H9 (cell line): ENCODE measurements at regions not wholly inside any gene's neighbourhood (a gene's known extent, or its start where the extent isn't known, plus 50 kb on each side); places are given as distances from the start of the nearest gene placed in this dataset.

Experiments
- DNase-seq: peaks from one replicate; pipeline ENCODE4 v3.0.0-alpha.2; 2017
- H2AFZ ChIP-seq: one replicate; pipeline ENCODE4 v1.6.1; 2013; ENCODE audit warnings: mild to moderate bottlenecking, low read length, control low read depth, moderate library complexity
- H2AK5ac ChIP-seq: 2 replicates; pipeline ENCODE4 v1.6.1; 2013; ENCODE audit warnings: low read length, control low read depth, mixed read lengths; ENCODE audit not compliant: insufficient read length
- H2BK120ac ChIP-seq: one replicate; pipeline ENCODE4 v1.6.1; 2013; ENCODE audit warnings: low read depth, mild to moderate bottlenecking, low read length, control low read depth, inconsistent platforms; ENCODE audit not compliant: poor library complexity, severe bottlenecking
- H2BK12ac ChIP-seq: 2 replicates; pipeline ENCODE4 v1.6.1; 2013; ENCODE audit warnings: low read length, control low read depth, mixed read lengths, low read depth; ENCODE audit not compliant: insufficient read length
- H2BK15ac ChIP-seq: 2 replicates; pipeline ENCODE4 v1.6.1; 2013; ENCODE audit warnings: low read depth, low read length, control low read depth
- H2BK20ac ChIP-seq: one replicate; pipeline ENCODE4 v1.6.1; 2013; ENCODE audit warnings: low read depth, mild to moderate bottlenecking, low read length, control low read depth, inconsistent platforms; ENCODE audit not compliant: poor library complexity, severe bottlenecking
- H2BK5ac ChIP-seq: 2 replicates; pipeline ENCODE4 v1.6.1; 2013; ENCODE audit warnings: low read length, control low read depth, mixed read lengths; ENCODE audit not compliant: insufficient read length
- H3K14ac ChIP-seq: 2 replicates; pipeline ENCODE4 v1.6.1; 2013; ENCODE audit warnings: low read length, control low read depth; ENCODE audit not compliant: insufficient read depth
- H3K18ac ChIP-seq: 2 replicates; pipeline ENCODE4 v1.6.1; 2013; ENCODE audit warnings: low read depth, mild to moderate bottlenecking, mixed read lengths, low read length, control low read depth; ENCODE audit not compliant: insufficient read length
- H3K23ac ChIP-seq: 2 replicates; pipeline ENCODE4 v1.6.1; 2013; ENCODE audit warnings: low read length, control low read depth, mixed read lengths, low read depth; ENCODE audit not compliant: insufficient read length
- H3K23me2 ChIP-seq: 2 replicates; pipeline ENCODE4 v1.6.1; 2013; ENCODE audit warnings: low read depth, mild to moderate bottlenecking, mixed read lengths, low read length, control low read depth; ENCODE audit not compliant: insufficient read length, poor library complexity, severe bottlenecking
- H3K27ac ChIP-seq: 2 replicates; pipeline ENCODE4 v1.5.1; 2013; ENCODE audit warnings: low read length, control low read depth, mixed read lengths, low read depth; ENCODE audit not compliant: insufficient read length
- H3K27me3 ChIP-seq: 2 replicates; pipeline ENCODE4 v1.6.1; 2013; ENCODE audit warnings: low read length, control low read depth, inconsistent platforms; ENCODE audit not compliant: insufficient read depth
- H3K4ac ChIP-seq: 2 replicates; pipeline ENCODE4 v1.6.1; 2013; ENCODE audit warnings: low read depth, mild to moderate bottlenecking, control low read depth, inconsistent platforms, low read length, moderate library complexity
- H3K4me1 ChIP-seq: 2 replicates; pipeline ENCODE4 v1.6.1; 2013; ENCODE audit warnings: low read length, control low read depth, inconsistent platforms; ENCODE audit not compliant: insufficient read depth
- H3K4me2 ChIP-seq: 2 replicates; pipeline ENCODE4 v1.6.1; 2013; ENCODE audit warnings: low read length, control low read depth, mixed read lengths; ENCODE audit not compliant: insufficient read length, insufficient read depth
- H3K56ac ChIP-seq: 2 replicates; pipeline ENCODE4 v1.6.1; 2013; ENCODE audit warnings: low read depth, mild to moderate bottlenecking, mixed read lengths, low read length, control low read depth; ENCODE audit not compliant: insufficient read length
- H3K79me1 ChIP-seq: 2 replicates; pipeline ENCODE4 v1.6.1; 2013; ENCODE audit warnings: low read depth, mild to moderate bottlenecking, moderate library complexity, low read length, control low read depth, inconsistent platforms; ENCODE audit not compliant: insufficient read depth, poor library complexity, severe bottlenecking
- H3K79me2 ChIP-seq: 2 replicates; pipeline ENCODE4 v1.6.1; 2013; ENCODE audit warnings: low read length, control low read depth, inconsistent platforms; ENCODE audit not compliant: insufficient read depth
- H3K9ac ChIP-seq: 2 replicates; pipeline ENCODE4 v1.6.1; 2013; ENCODE audit warnings: low read length, control low read depth, mixed read lengths; ENCODE audit not compliant: insufficient read length; ENCODE audit errors: extremely low read depth
- H3K9me3 ChIP-seq: one replicate; pipeline ENCODE4 v1.6.1; 2013; ENCODE audit warnings: low read depth, low read length, inconsistent platforms; ENCODE audit not compliant: control insufficient read depth
- H3T11ph ChIP-seq: one replicate; pipeline ENCODE4 v1.6.1; 2013; ENCODE audit warnings: mild to moderate bottlenecking, low read length, control low read depth, inconsistent platforms
- H4K20me1 ChIP-seq: one replicate; pipeline ENCODE4 v1.6.1; 2013; ENCODE audit not compliant: control insufficient read depth, insufficient read length, insufficient read depth
- H4K5ac ChIP-seq: 2 replicates; pipeline ENCODE4 v1.6.1; 2013; ENCODE audit warnings: low read depth, mild to moderate bottlenecking, mixed read lengths, low read length, control low read depth; ENCODE audit not compliant: insufficient read length
- H4K8ac ChIP-seq: replicated peaks from 2 replicates; pipeline ENCODE4 v1.6.1; 2013; ENCODE audit warnings: low read length, control low read depth, mixed read lengths, low read depth; ENCODE audit not compliant: insufficient read length
- H4K91ac ChIP-seq: 2 replicates; pipeline ENCODE4 v1.6.1; 2013; ENCODE audit warnings: low read depth, mild to moderate bottlenecking, moderate library complexity, mixed read lengths, low read length, control low read depth; ENCODE audit not compliant: insufficient read length
- H3K27ac Mint-ChIP-seq, 3 experiments: 2 replicates in 2 of 3; 3 replicates in 1 of 3; pipeline ENCODE4 v1.8.0; 2020 to 2021; ENCODE audit warnings: mixed read lengths in 3 of 3, mild to moderate bottlenecking in 1 of 3, moderate library complexity in 1 of 3
- H3K27me3 Mint-ChIP-seq: 2 replicates; pipeline ENCODE4 v1.8.0; 2021; ENCODE audit warnings: low read depth, mild to moderate bottlenecking, moderate library complexity, mixed read lengths
- H3K36me3 Mint-ChIP-seq, 3 experiments: 2 replicates in 2 of 3; 3 replicates in 1 of 3; pipeline ENCODE4 v1.8.0; 2020 to 2021; ENCODE audit warnings: low read depth in 3 of 3, mixed read lengths in 3 of 3; ENCODE audit not compliant: insufficient read depth in 1 of 3
- H3K4me1 Mint-ChIP-seq, 2 experiments: 2 replicates each; pipeline ENCODE4 v1.8.0; 2020; ENCODE audit warnings: mixed read lengths in 2 of 2
- H3K4me3 Mint-ChIP-seq, 2 experiments: 2 replicates in 1 of 2; 3 replicates in 1 of 2; pipeline ENCODE4 v1.8.0; 2020 to 2021; ENCODE audit warnings: mild to moderate bottlenecking in 2 of 2, mixed read lengths in 2 of 2, moderate library complexity in 1 of 2
- H3K9me3 Mint-ChIP-seq, 2 experiments: 2 replicates in 1 of 2; 3 replicates in 1 of 2; pipeline ENCODE4 v1.8.0; 2020; ENCODE audit warnings: mild to moderate bottlenecking in 2 of 2, mixed read lengths in 2 of 2, moderate library complexity in 1 of 2
- TF ChIP-seq, protein P1 (sequence below): fragments of 200-600 bp; sonication (generic); conservative IDR thresholded peaks from 3 replicates; pipeline ENCODE4 v1.8.0; 2021; ENCODE audit warnings: antibody characterized with exemption, mild to moderate bottlenecking

DNA sequence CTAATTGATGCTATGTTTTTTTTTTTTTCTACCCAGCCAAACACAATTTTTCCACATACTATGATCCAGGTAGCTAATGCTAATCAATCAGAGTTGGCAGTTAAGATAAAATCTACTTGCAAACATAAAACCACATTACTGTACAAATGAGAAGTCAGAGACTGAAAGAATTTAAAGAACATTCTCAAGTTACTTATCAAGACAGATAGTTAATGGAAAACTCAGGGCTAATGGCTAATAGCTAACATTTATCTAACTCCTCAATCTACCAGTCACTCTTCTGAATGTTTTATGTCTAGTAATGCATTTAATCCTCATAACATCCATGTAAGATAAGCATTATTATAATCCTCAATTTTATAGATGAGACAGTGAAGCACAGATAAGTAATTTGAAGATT, 537.6 kb upstream of the SETBP1 start:
- Histone ChIP-seq H3K27me3 (no peaks in the 10 kb centered on the region), H3K4ac (no peak overlapping the region), H2BK5ac (no peak overlapping the region), H3K79me2 (no peaks in the 10 kb centered on the region), H3K23me2 (no peaks in the 10 kb centered on the region), H3K14ac (no peak overlapping the region), H4K5ac (no peak overlapping the region), H2BK15ac (no peak overlapping the region), H3K79me1 (no peaks in the 10 kb centered on the region), H2AK5ac (no peak overlapping the region), H2AFZ (no peak overlapping the region), H3K4me1 (no peaks in the 10 kb centered on the region), H3K9me3 (no peaks in the 10 kb centered on the region), H3T11ph (no peak overlapping the region), H3K4me2 (no peak overlapping the region), H2BK120ac (no peak overlapping the region), H3K56ac (no peak overlapping the region), H3K9ac (no peak overlapping the region), H2BK12ac (no peak overlapping the region), H4K20me1 (no peaks in the 10 kb centered on the region), H4K91ac (no peak overlapping the region), H3K23ac (no peak overlapping the region), H3K18ac (no peak overlapping the region), H4K8ac (no peak overlapping the region), H3K27ac (no peak overlapping the region), H2BK20ac (no peak overlapping the region)
- H3K4me3 Mint-ChIP-seq, result no peak overlapping the region
- no peak for DNase-seq
- no peaks in the 10 kb centered on the region for H3K9me3 Mint-ChIP-seq
- H3K27me3 Mint-ChIP-seq, result no peaks in the 10 kb centered on the region
- no peaks in the 10 kb centered on the region for H3K36me3 Mint-ChIP-seq
- no peaks in the 10 kb centered on the region for H3K4me1 Mint-ChIP-seq
- TF ChIP-seq, protein P1, sequence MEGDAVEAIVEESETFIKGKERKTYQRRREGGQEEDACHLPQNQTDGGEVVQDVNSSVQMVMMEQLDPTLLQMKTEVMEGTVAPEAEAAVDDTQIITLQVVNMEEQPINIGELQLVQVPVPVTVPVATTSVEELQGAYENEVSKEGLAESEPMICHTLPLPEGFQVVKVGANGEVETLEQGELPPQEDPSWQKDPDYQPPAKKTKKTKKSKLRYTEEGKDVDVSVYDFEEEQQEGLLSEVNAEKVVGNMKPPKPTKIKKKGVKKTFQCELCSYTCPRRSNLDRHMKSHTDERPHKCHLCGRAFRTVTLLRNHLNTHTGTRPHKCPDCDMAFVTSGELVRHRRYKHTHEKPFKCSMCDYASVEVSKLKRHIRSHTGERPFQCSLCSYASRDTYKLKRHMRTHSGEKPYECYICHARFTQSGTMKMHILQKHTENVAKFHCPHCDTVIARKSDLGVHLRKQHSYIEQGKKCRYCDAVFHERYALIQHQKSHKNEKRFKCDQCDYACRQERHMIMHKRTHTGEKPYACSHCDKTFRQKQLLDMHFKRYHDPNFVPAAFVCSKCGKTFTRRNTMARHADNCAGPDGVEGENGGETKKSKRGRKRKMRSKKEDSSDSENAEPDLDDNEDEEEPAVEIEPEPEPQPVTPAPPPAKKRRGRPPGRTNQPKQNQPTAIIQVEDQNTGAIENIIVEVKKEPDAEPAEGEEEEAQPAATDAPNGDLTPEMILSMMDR, result no peak
- no peak overlapping the region for H3K27ac Mint-ChIP-seq
